ACC112 (cell line): ENCODE measurements at regions not wholly inside any gene's neighbourhood (a gene's known extent, or its start where the extent isn't known, plus 50 kb on each side); places are given as distances from the start of the nearest gene placed in this dataset.

Source experiments
- H2AFZ ChIP-seq: fragments of 200-600 bp; sonication (generic); one replicate; pipeline ENCODE4 v1.6.0; 2017; ENCODE audit warnings: antibody characterized with exemption, low read length; ENCODE audit not compliant: unreplicated experiment
- H3K27ac ChIP-seq: fragments of 200-600 bp; sonication (generic); 2 replicates; pipeline ENCODE4 v1.5.1; 2014; ENCODE audit warnings: low read depth, mild to moderate bottlenecking, antibody characterized with exemption, low read length, moderate library complexity
- H3K27me3 ChIP-seq: fragments of 200-600 bp; sonication (generic); 2 replicates; pipeline ENCODE4 v1.6.1; 2014; ENCODE audit warnings: mild to moderate bottlenecking, antibody characterized with exemption, low read length, moderate library complexity, mixed read lengths; ENCODE audit not compliant: insufficient read depth
- H3K36me3 ChIP-seq: fragments of 200-600 bp; sonication (generic); 2 replicates; pipeline ENCODE4 v1.6.1; 2016; ENCODE audit warnings: mild to moderate bottlenecking, antibody characterized with exemption, low read length, moderate library complexity, mixed read lengths; ENCODE audit not compliant: insufficient read depth
- H3K4me1 ChIP-seq: fragments of 200-600 bp; sonication (generic); one replicate; pipeline ENCODE4 v1.6.1; 2016; ENCODE audit warnings: low read length, mixed read lengths; ENCODE audit not compliant: insufficient read depth, unreplicated experiment, control insufficient read depth
- H3K4me3 ChIP-seq: fragments of 200-600 bp; sonication (generic); 2 replicates; pipeline ENCODE4 v1.5.1; 2014; ENCODE audit warnings: mild to moderate bottlenecking, low read depth, low read length
- H3K79me2 ChIP-seq: fragments of 200-600 bp; sonication (generic); one replicate; pipeline ENCODE4 v1.6.0; 2016; ENCODE audit warnings: low read length; ENCODE audit not compliant: control insufficient read depth, unreplicated experiment, insufficient read depth

DNA sequence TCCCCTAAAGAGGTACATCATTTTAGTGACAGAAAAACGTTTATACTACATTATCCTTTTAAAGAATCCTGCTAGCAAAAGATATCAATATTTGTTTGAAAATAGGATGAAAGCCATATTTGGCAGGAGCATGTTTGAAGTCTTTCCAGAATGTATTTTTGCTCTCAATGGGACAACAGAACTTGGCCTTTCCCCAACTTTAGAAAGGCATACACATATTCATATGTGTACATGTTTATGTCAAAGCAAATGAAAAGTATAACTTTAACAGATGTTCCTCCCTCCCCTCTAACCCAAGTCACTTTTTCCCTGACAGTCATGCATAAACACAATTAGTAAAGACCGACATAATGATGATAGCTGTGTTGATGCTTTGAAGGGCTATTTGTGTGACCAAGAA is 427.8 kb upstream of the CDH6 start:
- Histone ChIP-seq H3K79me2 (no peaks in the 10 kb centered on the region), H3K27ac (peak overlapping the region; percentile 59; the same call in 1 of the 2 replicates), H3K4me3 (peak overlapping the region; percentile 32; the same call in 1 of the 2 replicates), H3K4me1 (peaks cover 12% of the 10 kb centered on the region), H2AFZ (no peak overlapping the region), H3K27me3 (no peaks in the 10 kb centered on the region), H3K36me3 (no peaks in the 10 kb centered on the region)

DNA sequence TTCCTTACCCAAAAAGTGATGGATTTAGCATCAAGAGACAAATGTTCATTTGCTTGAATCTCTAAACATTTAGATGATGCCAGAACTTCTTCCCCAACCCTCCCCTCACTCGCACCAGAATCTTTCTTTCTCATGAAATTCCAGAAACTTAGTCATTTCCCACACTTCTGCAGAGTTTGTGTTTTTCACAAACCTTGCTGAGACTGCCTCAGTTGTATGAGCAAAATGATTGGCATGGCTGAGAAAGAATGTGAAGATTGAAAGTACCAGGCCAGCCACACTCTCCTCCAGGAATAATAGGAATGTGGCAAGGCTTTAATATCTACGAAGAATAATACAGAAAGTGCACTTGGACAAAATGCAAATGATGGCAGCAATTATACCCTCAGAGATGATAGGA is 428.3 kb upstream of the CDH6 start:
- Histone ChIP-seq H3K4me3 (peak overlapping the region; percentile 32; the same call in 1 of the 2 replicates), H3K27ac (peak overlapping the region; percentile 59), H3K79me2 (no peaks in the 10 kb centered on the region), H2AFZ (no peak overlapping the region), H3K27me3 (no peaks in the 10 kb centered on the region), H3K4me1 (peaks cover 12% of the 10 kb centered on the region), H3K36me3 (no peaks in the 10 kb centered on the region)

DNA sequence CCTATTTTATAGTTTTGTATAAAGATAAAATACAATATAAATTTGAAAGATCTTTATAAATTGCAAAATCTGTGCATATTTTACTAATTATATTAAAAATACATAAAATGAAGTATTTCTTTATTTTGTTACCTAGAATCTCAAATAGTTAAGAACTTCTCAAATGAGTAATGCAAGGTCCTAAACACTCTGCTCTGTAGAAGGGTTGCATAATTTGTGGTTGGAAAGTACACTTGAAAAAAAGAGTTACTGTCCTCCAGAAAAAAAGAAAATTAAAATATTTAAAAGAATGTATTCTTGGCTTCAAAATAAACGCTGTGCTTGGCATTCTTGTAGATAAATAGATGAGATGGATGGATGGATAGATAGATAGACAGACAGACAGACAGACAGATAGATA is 428.8 kb upstream of the CDH6 start:
- H3K4me3 ChIP-seq = peak overlapping the region; percentile 32; the same call in 1 of the 2 replicates
- H3K27me3 ChIP-seq = no peaks in the 10 kb centered on the region
- H3K36me3 ChIP-seq = no peaks in the 10 kb centered on the region
- H3K79me2 ChIP-seq = no peaks in the 10 kb centered on the region
- peak overlapping the region; percentile 59 for H3K27ac ChIP-seq
- no peak overlapping the region for H2AFZ ChIP-seq
- H3K4me1 ChIP-seq = peaks cover 12% of the 10 kb centered on the region

DNA sequence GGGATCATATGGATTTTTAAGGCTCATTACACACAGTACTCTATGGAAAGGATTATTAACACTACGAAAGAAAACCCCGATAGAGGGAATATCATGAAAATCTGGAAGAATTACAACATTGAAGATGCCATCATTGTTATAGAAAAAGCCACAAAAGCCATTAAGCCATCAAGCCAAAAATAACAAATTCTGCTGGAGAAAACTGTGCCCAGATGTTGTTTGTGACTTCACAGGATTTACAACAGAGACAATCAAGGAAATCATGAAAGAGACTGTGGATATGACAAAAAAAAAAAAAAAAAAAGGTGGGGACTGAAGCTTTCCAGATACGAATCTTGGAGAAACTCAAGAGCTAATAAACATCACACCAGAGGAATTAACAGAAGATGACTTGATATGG is 433.8 kb upstream of the CDH6 start:
- Histone ChIP-seq H3K27ac (no peak overlapping the region), H3K4me3 (no peak overlapping the region), H2AFZ (no peak overlapping the region), H3K27me3 (no peaks in the 10 kb centered on the region), H3K36me3 (no peaks in the 10 kb centered on the region), H3K79me2 (no peaks in the 10 kb centered on the region), H3K4me1 (no peaks in the 10 kb centered on the region)

DNA sequence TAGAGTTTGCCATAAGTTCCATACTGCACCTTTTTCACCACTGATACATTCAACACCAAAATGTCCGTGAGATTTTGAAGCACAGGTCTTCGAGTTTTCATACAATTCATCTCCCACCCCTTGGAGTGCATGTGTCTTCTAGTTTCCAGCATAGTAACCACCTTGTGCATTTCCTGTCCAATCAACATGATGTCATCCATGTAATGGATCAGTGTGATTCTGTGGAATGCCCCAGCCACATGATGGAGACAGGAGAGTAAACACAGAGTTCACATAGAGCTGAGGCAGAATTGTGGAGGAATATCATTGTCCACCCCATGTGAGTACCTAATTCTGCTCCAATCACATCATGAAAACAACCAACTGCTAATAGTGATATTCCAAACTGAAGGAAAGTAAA is 441.5 kb upstream of the CDH6 start:
- H3K4me3 ChIP-seq = no peak overlapping the region
- no peaks in the 10 kb centered on the region for H3K4me1 ChIP-seq
- H3K36me3 ChIP-seq = no peaks in the 10 kb centered on the region
- H3K27me3 ChIP-seq = no peaks in the 10 kb centered on the region
- H3K79me2 ChIP-seq = no peaks in the 10 kb centered on the region
- no peak overlapping the region for H3K27ac ChIP-seq
- H2AFZ ChIP-seq = no peak overlapping the region

- H3K4me3 ChIP-seq = no peak overlapping the region
- H3K27me3 ChIP-seq = no peaks in the 10 kb centered on the region
- no peaks in the 10 kb centered on the region for H3K79me2 ChIP-seq
- no peak overlapping the region for H2AFZ ChIP-seq
- no peaks in the 10 kb centered on the region for H3K36me3 ChIP-seq
- H3K4me1 ChIP-seq = no peaks in the 10 kb centered on the region
- no peak overlapping the region for H3K27ac ChIP-seq
Measured at GRCh38 chr5:30749971-30750370, 443.5 kb upstream of the CDH6 start.

DNA sequence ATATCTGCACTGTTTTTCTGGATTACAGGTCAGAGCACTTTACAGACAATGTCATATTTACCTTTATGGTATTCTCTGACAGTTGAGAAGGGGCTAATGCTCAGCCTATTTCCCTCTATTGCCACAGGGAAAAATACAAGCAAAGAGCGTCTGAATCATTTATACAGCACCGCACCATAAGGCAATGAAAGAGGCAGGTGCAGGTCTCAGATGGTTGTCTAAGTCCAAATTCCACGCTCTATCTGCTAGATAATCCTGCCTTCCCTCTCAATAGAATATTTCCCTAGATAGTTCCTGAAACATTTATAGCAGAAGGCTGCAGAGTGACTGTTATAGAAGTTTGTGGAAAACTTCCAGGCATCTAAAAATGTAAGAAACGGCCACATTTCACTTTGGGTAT is 446.1 kb upstream of the CDH6 start:
- Histone ChIP-seq H2AFZ (no peak overlapping the region), H3K36me3 (no peaks in the 10 kb centered on the region), H3K4me3 (no peak overlapping the region), H3K4me1 (no peaks in the 10 kb centered on the region), H3K79me2 (no peaks in the 10 kb centered on the region), H3K27me3 (no peaks in the 10 kb centered on the region), H3K27ac (no peak overlapping the region)

GRCh38 chr5:30736669-30737068 is 456.8 kb upstream of the CDH6 start:
- no peaks in the 10 kb centered on the region for H3K4me1 ChIP-seq
- H3K36me3 ChIP-seq = no peaks in the 10 kb centered on the region

DNA sequence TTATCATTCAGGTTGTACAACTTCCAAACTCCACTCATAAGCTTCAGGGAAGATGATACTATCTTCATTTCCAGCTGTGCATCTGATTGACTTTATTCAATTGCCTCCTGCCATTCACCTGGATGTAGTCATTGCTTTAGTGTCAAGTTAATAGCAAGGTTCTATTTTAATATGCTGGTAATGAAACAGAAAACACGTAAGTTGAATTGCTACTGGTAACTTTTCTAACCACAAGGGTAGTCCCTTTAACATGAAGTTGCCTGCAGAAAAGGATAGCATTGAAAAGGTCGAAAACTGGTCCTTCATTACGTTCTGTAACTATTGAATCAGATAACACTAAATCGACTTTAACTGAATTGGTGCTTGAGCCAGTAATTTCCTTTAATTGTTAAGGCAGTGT is 459.4 kb upstream of the CDH6 start:
- no peaks in the 10 kb centered on the region for H3K36me3 ChIP-seq

More at GRCh38 chr5:30736669-30737068, 456.8 kb upstream of the CDH6 start:
- Histone ChIP-seq H2AFZ (no peak overlapping the region), H3K27me3 (0 out of 2 replicates have a peak, but pooled peaks cover 4% of the 10 kb centered on the region), H3K79me2 (no peaks in the 10 kb centered on the region), H3K27ac (no peak overlapping the region), H3K4me3 (no peak overlapping the region)

DNA sequence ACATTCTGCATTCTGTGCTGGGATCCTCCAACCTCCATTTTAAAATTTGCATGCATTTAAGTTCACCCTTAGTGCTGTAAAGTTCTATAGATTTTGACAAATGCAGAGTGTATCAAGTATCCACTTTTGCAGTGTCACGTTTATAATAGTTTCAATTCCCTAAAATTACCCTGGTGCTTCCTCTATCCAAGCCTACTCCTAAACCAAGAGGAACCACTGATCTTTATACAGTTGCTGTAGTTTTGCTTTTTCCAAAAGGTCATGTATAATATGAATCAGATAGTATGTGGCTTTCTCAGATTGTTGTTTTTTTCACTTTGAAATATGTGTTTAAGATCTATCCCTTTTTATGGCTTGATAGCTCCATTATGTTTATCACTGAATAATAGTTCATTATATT is 468.4 kb upstream of the CDH6 start:
- Histone ChIP-seq H2AFZ (no peak overlapping the region), H3K36me3 (no peaks in the 10 kb centered on the region), H3K27ac (no peak overlapping the region), H3K4me3 (no peak overlapping the region), H3K4me1 (no peaks in the 10 kb centered on the region), H3K27me3 (no peaks in the 10 kb centered on the region), H3K79me2 (no peaks in the 10 kb centered on the region)

More for the DNA sequence above, 459.4 kb upstream of the CDH6 start:
- no peak overlapping the region for H2AFZ ChIP-seq
- H3K27ac ChIP-seq = no peak overlapping the region
- no peaks in the 10 kb centered on the region for H3K79me2 ChIP-seq
- H3K4me3 ChIP-seq = no peak overlapping the region
- H3K4me1 ChIP-seq = no peaks in the 10 kb centered on the region
- 0 out of 2 replicates have a peak, but pooled peaks cover 4% of the 10 kb centered on the region for H3K27me3 ChIP-seq

GRCh38 chr5:30698217-30698616 is 495.3 kb upstream of the CDH6 start:
- Histone ChIP-seq H3K36me3 (no peaks in the 10 kb centered on the region), H3K79me2 (no peaks in the 10 kb centered on the region), H3K4me1 (no peaks in the 10 kb centered on the region), H3K4me3 (no peak overlapping the region), H3K27me3 (no peaks in the 10 kb centered on the region), H2AFZ (no peak overlapping the region), H3K27ac (no peak overlapping the region)
